Hematopoietic multipotent progenitor cell (in vitro differentiated cells): ENCODE measurements at regions not wholly inside any gene's neighbourhood (a gene's known extent, or its start where the extent isn't known, plus 50 kb on each side); places are given as distances from the start of the nearest gene placed in this dataset.

ENCODE experiments used
- DNase-seq, 3 donors: peaks; one replicate each; pipeline ENCODE4 v3.0.0-alpha.2; 2011 to 2015; ENCODE audit warnings: low read depth in 2 of 3, low spot score in 2 of 3

GRCh38 chr10:121217331-121217730, 366.2 kb downstream of the WDR11 start:
- no peak for DNase-seq

GRCh38 chr10:121221072-121221471, 369.9 kb downstream of the WDR11 start:
- DNase-seq = no peak

- no peak for DNase-seq
Measured at GRCh38 chr10:121221991-121222390, 370.8 kb downstream of the WDR11 start.

GRCh38 chr10:121222842-121223241, 371.7 kb downstream of the WDR11 start:
- DNase-seq = no peak

- no peak for DNase-seq
Measured at GRCh38 chr10:121231079-121231478, 367.2 kb downstream of the FGFR2 start.

GRCh38 chr10:121232494-121232893, 365.8 kb downstream of the FGFR2 start:
- DNase-seq = no peak

- no peak for DNase-seq
Measured at GRCh38 chr10:121235692-121236091, 362.6 kb downstream of the FGFR2 start.

- DNase-seq = no peak
Measured at GRCh38 chr10:121236621-121237020, 361.6 kb downstream of the FGFR2 start.

- DNase-seq = no peak
Measured at GRCh38 chr10:121237718-121238117, 360.5 kb downstream of the FGFR2 start.

- DNase-seq = no peak
Measured at GRCh38 chr10:121240011-121240410, 358.2 kb downstream of the FGFR2 start.

- DNase-seq = no peak
Measured at GRCh38 chr10:121240556-121240955, 357.7 kb downstream of the FGFR2 start.

GRCh38 chr10:121241337-121241736, 356.9 kb downstream of the FGFR2 start:
- no peak for DNase-seq

- no peak for DNase-seq
Measured at GRCh38 chr10:121242741-121243608, 355.3 kb downstream of the FGFR2 start.

GRCh38 chr10:121243609-121244241, 354.5 kb downstream of the FGFR2 start:
- DNase-seq = no peak

- peak in 2 of 3 donors; percentile 5 to 53 for DNase-seq
Measured at GRCh38 chr10:121244818-121245217, 353.4 kb downstream of the FGFR2 start.

- no peak for DNase-seq
Measured at GRCh38 chr10:121245754-121246153, 352.5 kb downstream of the FGFR2 start.

- DNase-seq = no peak
Measured at GRCh38 chr10:121248266-121248665, 350.0 kb downstream of the FGFR2 start.

GRCh38 chr10:121250995-121251764, 347.1 kb downstream of the FGFR2 start:
- no peak for DNase-seq

- no peak for DNase-seq
Measured at GRCh38 chr10:121252756-121253155, 345.5 kb downstream of the FGFR2 start.

- no peak for DNase-seq
Measured at GRCh38 chr10:121260377-121260776, 337.9 kb downstream of the FGFR2 start.

GRCh38 chr10:121261665-121262064, 336.6 kb downstream of the FGFR2 start:
- no peak for DNase-seq
